Subcutaneous abdominal adipose tissue (tissue), 5 donors: ENCODE measurements at regions not wholly inside any gene's neighbourhood (a gene's known extent, or its start where the extent isn't known, plus 50 kb on each side); places are given as distances from the start of the nearest gene placed in this dataset.

ENCODE experiments used
- H3K27ac ChIP-seq: one replicate; pipeline ENCODE4 v1.7.0; 2013; ENCODE audit warnings: low read depth, mild to moderate bottlenecking, inconsistent platforms, low read length, moderate library complexity
- H3K27me3 ChIP-seq, 5 donors: one replicate each; pipeline ENCODE4 v1.7.0; 2013; ENCODE audit warnings: low read length in 5 of 5, inconsistent platforms in 1 of 5; ENCODE audit not compliant: control insufficient read depth in 5 of 5, insufficient read depth in 4 of 5
- H3K36me3 ChIP-seq, 5 donors: one replicate each; pipeline ENCODE4 v1.7.0; 2013; ENCODE audit warnings: low read length in 5 of 5; ENCODE audit not compliant: control insufficient read depth in 5 of 5, insufficient read depth in 5 of 5
- H3K4me1 ChIP-seq, 5 donors: one replicate each; pipeline ENCODE4 v1.7.0; 2013; ENCODE audit warnings: low read length in 5 of 5, mild to moderate bottlenecking in 3 of 5, moderate library complexity in 1 of 5; ENCODE audit not compliant: control insufficient read depth in 5 of 5, insufficient read depth in 5 of 5
- H3K4me3 ChIP-seq, 5 donors: one replicate each; pipeline ENCODE4 v1.7.0; 2013; ENCODE audit warnings: low read length in 5 of 5, low read depth in 1 of 5
- H3K9ac ChIP-seq, 5 donors: one replicate each; pipeline ENCODE4 v1.7.0; 2013; ENCODE audit warnings: low read length in 5 of 5, mild to moderate bottlenecking in 4 of 5, moderate library complexity in 3 of 5
- H3K9me3 ChIP-seq, 5 donors: one replicate each; pipeline ENCODE4 v1.7.0; 2013; ENCODE audit warnings: low read length in 5 of 5; ENCODE audit not compliant: control insufficient read depth in 5 of 5
- donor health status: healthy.
- donor health status: healthy.
- donor health status: healthy.
- donor health status: healthy.
- donor health status: healthy.

DNA sequence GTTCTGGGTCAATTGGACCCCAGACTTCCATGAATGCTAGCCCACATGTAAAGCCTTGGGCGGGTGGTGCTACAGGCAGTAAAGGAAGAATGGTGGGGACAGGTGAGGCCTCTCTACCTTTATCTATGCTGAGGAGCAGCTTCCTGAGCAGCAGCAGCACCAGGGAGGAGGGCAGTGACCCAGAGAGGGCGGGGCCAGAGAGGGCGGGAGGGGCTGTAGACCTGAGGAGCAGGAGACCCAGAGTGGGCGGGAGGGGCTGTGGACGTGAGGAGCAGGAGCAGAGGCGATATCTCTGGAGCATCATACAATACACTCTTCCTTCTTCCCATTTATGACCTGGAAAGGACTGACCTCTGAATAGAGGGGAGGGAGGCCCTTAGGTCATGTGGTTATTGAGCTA is 165.9 kb downstream of the MTRR start:
- Histone ChIP-seq H3K4me3 (no peak overlapping the region), H3K27ac (no peak overlapping the region), H3K4me1 (no peaks in the 10 kb centered on the region), H3K9me3 (peaks cover 0 to 5% (median 0%) of the 10 kb centered on the region in 5 donors), H3K9ac (no peak overlapping the region), H3K36me3 (no peaks in the 10 kb centered on the region), H3K27me3 (no peaks in the 10 kb centered on the region)

DNA sequence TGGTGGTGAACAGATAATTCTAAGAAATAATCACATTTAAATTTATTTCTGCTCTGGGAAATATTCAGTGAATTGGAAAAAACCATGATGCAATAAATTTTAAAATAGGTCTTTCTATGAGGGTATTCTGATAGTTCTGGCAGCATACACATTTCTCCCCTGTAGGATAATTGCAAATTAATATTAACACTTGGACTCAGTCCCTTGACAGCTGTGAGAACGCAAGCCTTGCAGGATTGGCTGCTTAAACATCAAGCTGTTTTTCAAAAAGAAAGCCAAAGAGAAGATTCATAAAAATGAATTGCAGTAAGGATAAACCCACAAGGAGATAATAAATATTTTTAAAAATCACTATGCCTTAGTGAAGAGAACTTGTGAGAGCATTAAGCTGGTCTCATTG is 180.0 kb downstream of the MTRR start:
- Histone ChIP-seq H3K27ac (no peak overlapping the region), H3K4me1 (no peaks in the 10 kb centered on the region), H3K9me3 (peaks cover 0 to 13% (median 2%) of the 10 kb centered on the region in 5 donors), H3K9ac (no peak overlapping the region), H3K36me3 (no peaks in the 10 kb centered on the region), H3K4me3 (no peak overlapping the region), H3K27me3 (no peaks in the 10 kb centered on the region)

DNA sequence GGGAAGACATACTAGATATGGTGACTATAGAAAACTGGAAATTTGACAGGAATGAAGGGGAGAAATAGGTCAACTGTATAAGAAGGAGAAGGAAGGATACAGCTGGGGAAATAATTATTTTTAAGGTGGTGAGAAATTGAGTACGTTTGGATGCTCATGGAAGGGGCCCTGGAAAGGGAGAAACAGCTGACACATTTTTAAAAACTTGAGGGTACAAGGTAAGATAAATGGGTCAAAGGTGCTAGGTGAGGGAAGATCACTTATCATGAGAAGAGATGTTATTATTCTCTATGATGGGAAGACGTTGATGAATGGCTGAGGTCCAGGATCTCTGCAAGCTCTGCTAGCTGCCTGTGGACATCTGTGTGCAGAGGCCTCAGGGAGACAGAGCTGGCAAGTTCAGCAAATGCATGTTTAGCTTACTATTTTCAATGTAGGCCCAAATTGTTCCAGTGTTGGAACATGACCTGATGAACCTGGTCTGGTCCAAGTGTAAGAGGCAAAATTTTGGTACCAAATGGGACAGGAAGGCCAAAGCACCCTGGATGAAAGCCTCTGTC is 181.7 kb downstream of the MTRR start:
- Histone ChIP-seq H3K4me1 (no peaks in the 10 kb centered on the region), H3K27ac (no peak overlapping the region), H3K27me3 (no peaks in the 10 kb centered on the region), H3K36me3 (no peaks in the 10 kb centered on the region), H3K9ac (no peak overlapping the region), H3K9me3 (peaks cover 0 to 13% (median 2%) of the 10 kb centered on the region in 5 donors), H3K4me3 (no peak overlapping the region)

DNA sequence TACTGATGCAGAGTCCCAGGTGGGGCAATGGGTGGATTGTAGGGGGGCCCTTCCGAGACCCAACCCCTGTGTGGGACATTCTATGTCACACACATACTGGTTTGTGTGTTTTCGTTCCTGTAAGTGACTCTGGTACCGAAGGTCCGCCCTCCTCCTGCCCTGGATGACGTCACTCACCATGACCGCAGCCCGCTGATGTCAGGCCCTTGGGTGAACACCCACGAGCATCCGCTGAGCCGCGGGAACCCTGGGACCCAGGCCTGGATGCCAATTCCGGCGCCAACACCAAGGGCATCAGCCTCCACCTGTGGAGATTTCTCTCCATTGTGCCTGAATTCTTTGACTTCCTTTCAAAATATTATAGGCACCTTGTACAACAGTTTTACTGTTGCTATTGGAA is 184.3 kb downstream of the MTRR start:
- no peaks in the 10 kb centered on the region for H3K36me3 ChIP-seq
- no peak overlapping the region for H3K4me3 ChIP-seq
- H3K9ac ChIP-seq: no peak overlapping the region
- H3K4me1 ChIP-seq: no peaks in the 10 kb centered on the region
- peaks cover 0 to under 1% (median 0%) of the 10 kb centered on the region in 5 donors for H3K27me3 ChIP-seq
- no peak overlapping the region for H3K27ac ChIP-seq
- peaks cover 0 to 13% (median 2%) of the 10 kb centered on the region in 5 donors for H3K9me3 ChIP-seq

DNA sequence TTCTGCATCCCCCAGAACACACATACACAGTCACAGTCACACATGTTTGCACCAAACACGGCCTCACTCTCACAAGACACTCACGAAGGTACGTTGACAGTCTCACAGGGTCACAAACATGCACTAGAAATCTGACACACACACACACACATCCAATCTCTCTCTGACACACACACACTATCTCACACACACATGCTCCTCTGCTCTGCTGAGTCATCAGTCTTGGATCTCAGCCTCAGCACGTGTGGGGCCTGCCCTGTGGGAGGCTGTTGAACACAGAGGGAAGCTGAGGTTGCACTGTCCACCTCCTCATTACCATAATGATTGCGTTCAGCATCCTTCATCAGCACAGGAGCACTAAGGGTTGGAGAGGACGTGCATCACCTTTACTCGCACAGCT is 188.8 kb downstream of the MTRR start:
- no peaks in the 10 kb centered on the region for H3K9me3 ChIP-seq
- H3K27ac ChIP-seq: no peak overlapping the region
- H3K4me3 ChIP-seq: no peak overlapping the region
- H3K27me3 ChIP-seq: peaks cover 0 to 3% (median 0%) of the 10 kb centered on the region in 5 donors
- H3K36me3 ChIP-seq: no peaks in the 10 kb centered on the region
- H3K9ac ChIP-seq: no peak overlapping the region
- H3K4me1 ChIP-seq: peaks cover 0 to 5% (median 0%) of the 10 kb centered on the region in 5 donors

DNA sequence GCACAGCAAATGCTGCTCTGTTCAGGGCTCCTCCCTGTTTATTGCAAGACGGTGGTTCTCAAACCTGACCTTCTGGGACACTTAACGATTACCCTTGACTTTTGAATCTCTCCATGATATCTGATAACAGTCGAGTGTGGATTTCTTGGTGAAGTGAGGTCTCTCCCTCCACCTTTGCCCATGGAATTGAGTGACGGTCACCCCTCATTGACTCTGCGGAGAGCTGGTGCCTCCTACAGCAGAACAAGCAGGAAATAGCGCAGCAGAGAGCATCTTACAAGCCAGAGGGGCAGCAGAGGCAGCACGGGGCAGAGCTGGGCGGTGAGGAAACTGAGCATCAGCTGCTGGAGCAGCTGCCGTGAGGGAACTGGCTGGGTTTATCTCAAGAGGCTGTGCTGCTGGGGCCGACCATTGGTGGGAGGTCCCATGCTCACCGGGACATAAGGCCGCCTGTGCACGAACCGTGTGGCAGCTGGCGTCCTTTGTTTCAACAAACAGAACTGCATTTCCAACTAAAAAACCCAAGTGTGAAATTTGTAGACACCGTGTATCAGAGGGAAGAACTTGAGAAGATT is 189.8 kb downstream of the MTRR start:
- H3K4me3 ChIP-seq: no peak overlapping the region
- H3K27ac ChIP-seq: no peak overlapping the region
- no peak overlapping the region for H3K9ac ChIP-seq
- no peaks in the 10 kb centered on the region for H3K9me3 ChIP-seq
- H3K27me3 ChIP-seq: peaks cover 0 to 3% (median 0%) of the 10 kb centered on the region in 5 donors
- H3K36me3 ChIP-seq: no peaks in the 10 kb centered on the region
- peaks cover 0 to 5% (median 0%) of the 10 kb centered on the region in 5 donors for H3K4me1 ChIP-seq

DNA sequence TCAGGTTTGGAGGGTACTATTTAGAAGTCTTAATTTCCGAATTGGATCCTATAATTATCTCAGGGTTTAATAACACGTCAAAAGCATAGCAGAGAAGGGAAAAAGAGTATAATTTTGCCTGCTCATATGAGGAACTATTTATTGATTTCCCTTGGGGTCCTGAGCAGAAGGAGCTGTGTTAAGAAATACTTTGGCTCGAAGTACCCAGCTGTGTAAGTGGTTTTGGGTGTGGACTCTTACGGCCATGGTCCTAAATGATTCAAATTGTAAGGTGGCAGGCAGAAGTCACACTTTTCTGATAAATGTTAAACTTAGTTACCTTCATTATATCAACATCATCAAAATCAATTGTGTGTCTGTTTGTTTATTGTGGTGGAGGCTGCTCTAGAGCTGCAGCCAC is 190.4 kb downstream of the MTRR start:
- H3K27ac ChIP-seq: no peak overlapping the region
- H3K4me1 ChIP-seq: peaks cover 0 to 5% (median 0%) of the 10 kb centered on the region in 5 donors
- peaks cover 0 to 3% (median 0%) of the 10 kb centered on the region in 5 donors for H3K27me3 ChIP-seq
- no peaks in the 10 kb centered on the region for H3K9me3 ChIP-seq
- no peaks in the 10 kb centered on the region for H3K36me3 ChIP-seq
- no peak overlapping the region for H3K9ac ChIP-seq
- no peak overlapping the region for H3K4me3 ChIP-seq

DNA sequence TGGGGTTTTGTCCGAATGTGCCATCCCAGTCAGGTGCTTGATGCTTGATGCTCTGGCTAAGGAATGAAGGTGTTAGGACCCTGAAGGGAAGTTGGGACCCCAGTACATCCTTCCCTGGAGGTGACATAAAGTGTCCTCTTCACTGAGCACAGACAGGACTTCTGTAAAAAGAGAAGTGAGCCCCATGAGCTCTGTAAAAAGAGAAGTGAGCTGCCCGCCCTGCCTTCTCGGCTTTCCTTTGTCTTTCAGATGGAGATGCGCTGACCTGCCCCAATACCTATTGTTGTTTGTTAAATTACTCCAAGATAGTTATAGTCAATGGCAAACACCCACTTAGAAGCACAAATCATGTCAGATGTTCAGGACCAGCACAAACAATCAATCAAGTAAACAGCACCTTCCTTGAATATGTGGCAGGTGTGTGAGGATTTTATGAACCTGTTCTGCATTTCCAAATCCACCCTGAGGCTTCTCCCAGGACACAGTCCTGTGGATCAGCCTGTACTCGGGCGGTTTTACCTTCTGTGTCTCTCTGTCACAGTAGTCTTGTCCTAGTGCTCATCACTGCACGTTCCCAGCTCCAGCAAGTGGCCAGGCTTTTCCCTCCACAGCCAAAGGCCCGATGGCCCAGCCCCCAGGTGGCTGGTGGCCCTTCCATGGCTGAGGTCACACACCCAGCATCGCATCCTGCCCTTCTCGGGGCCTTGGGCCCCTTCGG is 191.4 kb downstream of the MTRR start:
- Histone ChIP-seq H3K9ac (no peak overlapping the region), H3K27ac (no peak overlapping the region), H3K27me3 (peaks cover 0 to 3% (median 0%) of the 10 kb centered on the region in 5 donors), H3K4me3 (no peak overlapping the region), H3K4me1 (peaks cover 0 to 5% (median 0%) of the 10 kb centered on the region in 5 donors), H3K9me3 (no peaks in the 10 kb centered on the region), H3K36me3 (no peaks in the 10 kb centered on the region)

DNA sequence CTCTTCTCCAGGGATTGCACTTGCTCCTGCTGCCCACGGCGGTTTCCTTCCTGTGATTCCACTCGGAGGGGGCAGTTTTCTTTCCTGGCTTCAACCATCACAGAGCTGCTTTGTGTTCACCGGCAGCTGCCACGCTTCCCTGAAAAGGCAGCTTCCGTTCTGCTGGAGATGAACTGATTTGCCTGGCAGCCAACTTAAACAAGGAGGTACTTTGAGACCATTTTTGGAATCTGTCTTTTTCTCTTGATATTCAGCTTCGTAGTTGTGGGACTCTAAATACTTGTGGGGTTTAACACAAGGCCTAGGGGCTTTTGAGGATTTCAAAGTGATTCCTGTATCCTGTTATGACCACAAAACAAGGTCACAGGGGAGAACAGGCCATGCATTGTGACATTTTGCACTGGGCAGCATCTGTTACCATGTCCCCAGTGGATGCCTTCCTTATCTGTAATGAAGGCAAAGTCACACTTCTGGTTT is 192.0 kb downstream of the MTRR start:
- Histone ChIP-seq H3K4me1 (peaks cover 0 to 5% (median 0%) of the 10 kb centered on the region in 5 donors), H3K36me3 (no peaks in the 10 kb centered on the region), H3K27me3 (peaks cover 0 to 3% (median 0%) of the 10 kb centered on the region in 5 donors), H3K9me3 (no peaks in the 10 kb centered on the region), H3K27ac (no peak overlapping the region), H3K9ac (no peak overlapping the region), H3K4me3 (no peak overlapping the region)

DNA sequence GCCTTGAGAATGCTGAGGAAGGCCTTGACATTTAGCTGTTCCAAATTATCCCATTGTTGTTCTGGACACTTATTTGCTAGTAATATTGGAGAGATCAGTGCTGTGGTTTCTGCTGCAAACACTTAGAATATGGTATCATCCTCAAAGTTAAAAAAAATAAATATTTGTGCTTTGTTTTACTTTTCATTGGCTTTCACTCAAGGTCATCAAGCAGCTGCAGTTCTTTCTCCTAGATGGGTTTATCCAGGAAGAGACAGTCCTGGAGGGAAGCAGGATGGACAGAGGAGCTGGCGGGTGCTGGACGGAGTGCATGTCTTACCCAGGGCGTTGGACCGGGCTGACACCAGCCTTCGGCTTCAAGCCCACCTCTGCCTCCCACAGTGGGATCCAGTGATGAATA is 193.6 kb downstream of the MTRR start:
- H3K27me3 ChIP-seq: peaks cover 0 to 3% (median 0%) of the 10 kb centered on the region in 5 donors
- no peak overlapping the region for H3K27ac ChIP-seq
- H3K4me1 ChIP-seq: peaks cover 0 to 5% (median 0%) of the 10 kb centered on the region in 5 donors
- H3K9ac ChIP-seq: no peak overlapping the region
- no peaks in the 10 kb centered on the region for H3K36me3 ChIP-seq
- H3K9me3 ChIP-seq: no peaks in the 10 kb centered on the region
- no peak overlapping the region for H3K4me3 ChIP-seq
